Panc1 (cell line): ENCODE measurements at regions not wholly inside any gene's neighbourhood (a gene's known extent, or its start where the extent isn't known, plus 50 kb on each side); places are given as distances from the start of the nearest gene placed in this dataset.

ENCODE experiments used
- POLR2AphosphoS5 ChIP-seq: IDR thresholded peaks from 2 replicates; pipeline ENCODE4 v1.6.1; 2012; ENCODE audit warnings: mild to moderate bottlenecking, low read depth, low read length, moderate library complexity
- REST ChIP-seq, 2 experiments: IDR thresholded peaks; 2 replicates each; pipeline ENCODE4 v1.6.1; 2011 to 2012; ENCODE audit warnings: low read depth in 2 of 2, control low read depth in 1 of 2, low read length in 1 of 2, mild to moderate bottlenecking in 1 of 2, moderate library complexity in 1 of 2; ENCODE audit not compliant: insufficient read depth in 1 of 2
- SIN3A ChIP-seq: IDR thresholded peaks from 2 replicates; pipeline ENCODE4 v1.6.1; 2012; ENCODE audit warnings: low read depth, mild to moderate bottlenecking, low read length, moderate library complexity, borderline replicate concordance; ENCODE audit not compliant: insufficient read depth
- TCF7L2 ChIP-seq: IDR thresholded peaks from 2 replicates; pipeline ENCODE4 v1.6.1; 2011; ENCODE audit warnings: mild to moderate bottlenecking, low read depth, low read length, inconsistent platforms
- TF ChIP-seq, protein P1 (sequence below): fragments of 450-650 bp; IDR thresholded peaks from 2 replicates; pipeline ENCODE4 v1.5.1; 2017; ENCODE audit warnings: mild to moderate bottlenecking

GRCh38 chr2:138382672-138383071 lies 118.9 kb upstream of the SPOPL start:
- TF ChIP-seq, protein P1, sequence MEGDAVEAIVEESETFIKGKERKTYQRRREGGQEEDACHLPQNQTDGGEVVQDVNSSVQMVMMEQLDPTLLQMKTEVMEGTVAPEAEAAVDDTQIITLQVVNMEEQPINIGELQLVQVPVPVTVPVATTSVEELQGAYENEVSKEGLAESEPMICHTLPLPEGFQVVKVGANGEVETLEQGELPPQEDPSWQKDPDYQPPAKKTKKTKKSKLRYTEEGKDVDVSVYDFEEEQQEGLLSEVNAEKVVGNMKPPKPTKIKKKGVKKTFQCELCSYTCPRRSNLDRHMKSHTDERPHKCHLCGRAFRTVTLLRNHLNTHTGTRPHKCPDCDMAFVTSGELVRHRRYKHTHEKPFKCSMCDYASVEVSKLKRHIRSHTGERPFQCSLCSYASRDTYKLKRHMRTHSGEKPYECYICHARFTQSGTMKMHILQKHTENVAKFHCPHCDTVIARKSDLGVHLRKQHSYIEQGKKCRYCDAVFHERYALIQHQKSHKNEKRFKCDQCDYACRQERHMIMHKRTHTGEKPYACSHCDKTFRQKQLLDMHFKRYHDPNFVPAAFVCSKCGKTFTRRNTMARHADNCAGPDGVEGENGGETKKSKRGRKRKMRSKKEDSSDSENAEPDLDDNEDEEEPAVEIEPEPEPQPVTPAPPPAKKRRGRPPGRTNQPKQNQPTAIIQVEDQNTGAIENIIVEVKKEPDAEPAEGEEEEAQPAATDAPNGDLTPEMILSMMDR, result no peak
- TF ChIP-seq POLR2AphosphoS5 (no peak), REST (IDR thresholded peaks at IDR 0.05; ENCODE audit: insufficient read depth in 1 of 2, low read depth in 2 of 2, low read length in 1 of 2) (no peak), TCF7L2 (no peak), SIN3A (no peak)
